ENCODE measurements at regions not wholly inside any gene's neighbourhood (a gene's known extent, or its start where the extent isn't known, plus 50 kb on each side); places are given as distances from the start of the nearest gene placed in this dataset.

DNA sequence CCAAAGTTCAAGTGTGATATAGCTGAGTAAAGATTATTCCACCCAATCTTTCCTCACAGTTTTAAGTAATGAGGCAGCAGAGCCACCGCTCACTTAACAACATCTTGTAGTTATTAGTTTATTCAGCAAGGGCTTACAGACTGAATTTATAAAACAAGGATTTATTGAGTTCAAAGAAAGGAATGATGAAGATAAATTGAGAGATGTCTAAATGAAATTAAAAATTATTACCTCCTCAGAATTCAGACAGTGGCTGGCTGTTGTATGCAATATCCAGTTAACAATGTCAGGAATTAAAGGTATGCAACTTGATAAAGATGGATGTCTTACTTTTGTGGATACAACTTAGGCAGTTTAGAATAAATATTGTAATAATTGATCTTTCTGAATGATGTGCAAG, 927.3 kb upstream of the CDH2 start:
- TF ChIP-seq, protein P1, sequence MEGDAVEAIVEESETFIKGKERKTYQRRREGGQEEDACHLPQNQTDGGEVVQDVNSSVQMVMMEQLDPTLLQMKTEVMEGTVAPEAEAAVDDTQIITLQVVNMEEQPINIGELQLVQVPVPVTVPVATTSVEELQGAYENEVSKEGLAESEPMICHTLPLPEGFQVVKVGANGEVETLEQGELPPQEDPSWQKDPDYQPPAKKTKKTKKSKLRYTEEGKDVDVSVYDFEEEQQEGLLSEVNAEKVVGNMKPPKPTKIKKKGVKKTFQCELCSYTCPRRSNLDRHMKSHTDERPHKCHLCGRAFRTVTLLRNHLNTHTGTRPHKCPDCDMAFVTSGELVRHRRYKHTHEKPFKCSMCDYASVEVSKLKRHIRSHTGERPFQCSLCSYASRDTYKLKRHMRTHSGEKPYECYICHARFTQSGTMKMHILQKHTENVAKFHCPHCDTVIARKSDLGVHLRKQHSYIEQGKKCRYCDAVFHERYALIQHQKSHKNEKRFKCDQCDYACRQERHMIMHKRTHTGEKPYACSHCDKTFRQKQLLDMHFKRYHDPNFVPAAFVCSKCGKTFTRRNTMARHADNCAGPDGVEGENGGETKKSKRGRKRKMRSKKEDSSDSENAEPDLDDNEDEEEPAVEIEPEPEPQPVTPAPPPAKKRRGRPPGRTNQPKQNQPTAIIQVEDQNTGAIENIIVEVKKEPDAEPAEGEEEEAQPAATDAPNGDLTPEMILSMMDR (IDR thresholded peaks at IDR 0.05; ENCODE audit: borderline replicate concordance, insufficient read depth, low read depth, low read length) = no peak

DNA sequence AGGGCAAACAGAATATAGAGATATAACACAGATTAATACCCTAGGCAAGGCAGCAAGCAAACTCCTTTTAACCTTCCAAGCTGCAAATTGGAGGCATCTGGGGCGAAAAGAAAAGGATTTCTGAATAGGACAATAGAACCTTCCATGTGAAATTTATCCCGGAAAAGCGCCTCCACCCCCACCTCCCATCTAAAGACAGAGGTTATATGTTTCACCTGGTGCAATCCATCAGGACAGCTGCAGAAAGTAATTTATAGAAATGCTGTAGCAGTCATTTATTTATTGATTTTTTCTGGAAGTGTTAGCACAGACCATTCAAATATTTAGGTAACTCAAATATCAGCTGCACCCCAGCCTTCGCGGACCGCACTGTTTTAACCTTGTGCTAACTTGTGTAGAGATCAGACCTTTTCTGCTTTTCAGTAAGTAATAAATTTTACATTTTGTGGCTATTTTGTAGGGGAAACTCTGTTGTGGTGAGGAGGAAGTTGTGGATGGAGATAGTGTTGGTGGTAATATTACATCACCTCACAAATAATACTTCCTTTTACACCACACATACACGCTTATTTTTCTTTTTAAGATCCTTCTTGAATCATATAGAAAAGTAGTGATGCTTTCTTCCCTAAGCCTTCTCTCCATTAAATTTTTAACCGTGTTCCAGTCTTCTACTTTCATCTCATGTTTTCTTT, 919.3 kb upstream of the CDH2 start:
- no peak overlapping the region for H3K4me3 ChIP-seq (ENCODE audit: low read depth, low read length)
- TF ChIP-seq, protein P1 (IDR thresholded peaks at IDR 0.05; ENCODE audit: borderline replicate concordance, insufficient read depth, low read depth, low read length) = no peak

More for the DNA sequence above, 927.3 kb upstream of the CDH2 start:
- H3K4me3 ChIP-seq (ENCODE audit: low read depth, low read length) = no peak overlapping the region

DNA sequence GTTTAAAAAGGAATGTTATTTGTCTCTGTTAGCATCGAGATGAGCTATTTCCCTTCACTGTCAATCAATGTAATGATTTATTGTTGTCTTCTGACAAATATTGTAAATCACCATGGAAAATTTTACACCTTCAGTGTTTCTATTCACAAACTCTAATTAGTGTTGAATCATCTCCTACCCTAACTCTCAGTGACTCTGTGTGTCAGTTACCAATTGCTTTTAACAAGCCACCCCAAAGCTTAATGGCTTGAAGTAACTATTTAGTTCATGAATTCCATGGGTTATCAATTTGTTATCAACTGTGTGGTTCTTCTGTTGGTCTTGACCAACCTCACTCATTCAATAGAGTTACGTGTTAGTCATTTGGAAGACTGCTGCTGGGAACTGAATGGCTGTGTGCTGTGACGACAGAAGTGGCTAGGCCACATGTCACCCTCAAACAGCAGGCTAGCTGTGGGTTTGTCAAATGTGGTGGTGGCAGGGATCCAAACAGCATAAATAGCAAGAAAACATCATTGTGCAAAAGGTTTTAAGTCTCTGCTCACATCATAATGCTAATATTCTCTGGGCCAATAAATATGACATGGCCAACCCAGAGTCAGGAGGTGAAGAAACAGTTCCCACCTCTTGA, 910.8 kb upstream of the CDH2 start:
- TF ChIP-seq, protein P1 (IDR thresholded peaks at IDR 0.05; ENCODE audit: borderline replicate concordance, insufficient read depth, low read depth, low read length) = no peak
- no peak overlapping the region for H3K4me3 ChIP-seq (ENCODE audit: low read depth, low read length)

DNA sequence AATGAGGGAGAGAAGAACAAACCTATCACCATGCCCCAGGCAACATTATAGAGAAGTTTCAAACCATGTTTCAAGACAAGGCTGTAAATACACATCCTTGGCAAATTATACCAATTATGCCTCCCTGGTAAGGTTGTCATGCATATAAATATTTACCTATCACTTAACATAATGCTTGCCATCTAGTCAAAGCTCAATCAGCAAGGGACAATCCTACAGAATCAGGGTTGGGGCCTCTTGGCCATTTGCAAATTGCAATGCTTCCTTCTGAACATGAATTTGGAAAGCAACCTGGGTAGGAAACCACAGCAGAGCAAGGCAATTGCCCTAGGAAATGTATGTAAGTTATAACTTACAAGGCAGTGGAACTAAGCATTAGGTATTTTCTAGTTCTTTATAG, 907.2 kb upstream of the CDH2 start:
- TF ChIP-seq, protein P1 (IDR thresholded peaks at IDR 0.05; ENCODE audit: borderline replicate concordance, insufficient read depth, low read depth, low read length) = no peak
- no peak overlapping the region for H3K4me3 ChIP-seq (ENCODE audit: low read depth, low read length)

DNA sequence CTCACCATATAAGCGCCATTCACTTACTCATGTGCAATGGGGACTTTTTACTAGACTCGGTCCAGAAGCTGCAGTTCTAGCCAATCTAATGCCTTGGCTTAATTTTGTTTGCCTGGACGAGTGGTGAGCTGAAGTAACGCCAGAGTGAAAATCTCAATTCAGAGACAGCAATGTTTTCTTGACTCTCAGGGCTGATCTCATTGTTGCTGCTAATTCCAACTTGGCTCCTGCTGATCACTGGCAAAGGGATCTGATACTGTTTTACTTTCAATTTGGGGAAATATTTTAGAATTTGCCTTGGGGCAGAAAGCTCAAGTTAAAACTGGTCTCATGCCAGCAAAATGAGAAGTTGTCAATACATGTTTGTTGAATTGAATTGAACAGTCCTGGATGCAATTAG, 906.6 kb upstream of the CDH2 start:
- H3K4me3 ChIP-seq (ENCODE audit: low read depth, low read length) = no peak overlapping the region
- TF ChIP-seq, protein P1 (IDR thresholded peaks at IDR 0.05; ENCODE audit: borderline replicate concordance, insufficient read depth, low read depth, low read length) = no peak

DNA sequence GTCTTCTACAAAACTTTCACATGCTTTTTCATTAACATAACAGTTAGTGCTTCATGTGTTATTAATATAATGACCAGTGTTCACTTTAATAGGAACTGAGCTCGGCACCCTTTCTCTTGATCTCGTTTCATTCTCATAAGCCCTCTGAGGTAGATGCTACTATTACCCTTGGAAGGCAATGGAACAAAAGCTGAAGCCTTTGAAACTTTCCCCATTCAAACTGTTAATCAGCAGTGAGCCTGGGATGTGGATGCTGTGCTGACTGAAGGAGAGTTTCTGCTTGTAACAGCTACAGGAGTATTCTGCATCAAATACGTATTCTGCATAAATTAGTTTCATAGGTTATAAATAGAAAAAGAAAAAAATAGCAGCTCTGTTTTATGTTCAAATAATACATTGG, 904.0 kb upstream of the CDH2 start:
- TF ChIP-seq, protein P1 (IDR thresholded peaks at IDR 0.05; ENCODE audit: borderline replicate concordance, insufficient read depth, low read depth, low read length) = no peak
- H3K4me3 ChIP-seq (ENCODE audit: low read depth, low read length) = no peak overlapping the region

DNA sequence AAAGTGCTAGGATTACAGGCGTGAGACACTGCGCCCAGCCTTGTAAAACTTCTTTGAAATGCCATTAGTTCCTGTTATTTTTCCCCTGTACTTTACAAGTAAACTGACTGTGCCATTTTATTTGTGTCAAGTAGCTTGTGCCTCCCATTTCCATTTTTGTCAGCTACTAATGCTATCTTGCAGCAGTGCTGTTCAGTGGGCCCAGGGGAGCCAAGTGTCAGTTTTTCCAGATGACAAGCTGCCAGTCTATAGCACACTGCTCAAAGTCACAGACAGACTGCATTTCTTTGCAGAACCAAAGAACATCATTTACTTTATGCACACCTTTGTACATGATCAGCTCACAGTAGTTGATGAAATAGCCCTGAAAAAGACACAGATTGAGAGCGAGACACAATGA, 901.3 kb upstream of the CDH2 start:
- TF ChIP-seq, protein P1 (IDR thresholded peaks at IDR 0.05; ENCODE audit: borderline replicate concordance, insufficient read depth, low read depth, low read length) = no peak
- H3K4me3 ChIP-seq (ENCODE audit: low read depth, low read length) = no peak overlapping the region

Measured in GM12875 (cell line).